IPS-18a (cell line): ENCODE measurements at regions not wholly inside any gene's neighbourhood (a gene's known extent, or its start where the extent isn't known, plus 50 kb on each side); places are given as distances from the start of the nearest gene placed in this dataset.

Experiments used
- H3K27ac ChIP-seq: one replicate; pipeline ENCODE4 v1.5.1; 2013; ENCODE audit warnings: low read length
- H3K27me3 ChIP-seq: one replicate; pipeline ENCODE4 v1.6.1; 2013; ENCODE audit warnings: mild to moderate bottlenecking, low read length; ENCODE audit not compliant: control insufficient read depth, insufficient read depth
- H3K36me3 ChIP-seq: one replicate; pipeline ENCODE4 v1.6.1; 2013; ENCODE audit warnings: low read depth, low read length; ENCODE audit not compliant: control insufficient read depth
- H3K4me1 ChIP-seq: one replicate; pipeline ENCODE4 v1.6.1; 2013; ENCODE audit warnings: low read depth, low read length; ENCODE audit not compliant: control insufficient read depth
- H3K4me3 ChIP-seq: one replicate; pipeline ENCODE4 v1.5.1; 2013; ENCODE audit warnings: low read length
- H3K9ac ChIP-seq: one replicate; pipeline ENCODE4 v1.6.1; 2013; ENCODE audit warnings: mild to moderate bottlenecking, low read length, moderate library complexity
- H3K9me3 ChIP-seq: one replicate; pipeline ENCODE4 v1.6.1; 2013; ENCODE audit warnings: low read depth, low read length; ENCODE audit not compliant: control insufficient read depth

GRCh38 chrX:9148615-9149399, 114.9 kb upstream of the FAM9B start:
- Histone ChIP-seq H3K36me3 (no peaks in the 10 kb centered on the region), H3K27me3 (no peaks in the 10 kb centered on the region), H3K27ac (peak overlapping the region; percentile 90), H3K9ac (peak overlapping the region; percentile 56), H3K4me1 (peaks cover 57% of the 10 kb centered on the region), H3K9me3 (peaks cover 15% of the 10 kb centered on the region), H3K4me3 (peak overlapping the region; percentile 37)

DNA sequence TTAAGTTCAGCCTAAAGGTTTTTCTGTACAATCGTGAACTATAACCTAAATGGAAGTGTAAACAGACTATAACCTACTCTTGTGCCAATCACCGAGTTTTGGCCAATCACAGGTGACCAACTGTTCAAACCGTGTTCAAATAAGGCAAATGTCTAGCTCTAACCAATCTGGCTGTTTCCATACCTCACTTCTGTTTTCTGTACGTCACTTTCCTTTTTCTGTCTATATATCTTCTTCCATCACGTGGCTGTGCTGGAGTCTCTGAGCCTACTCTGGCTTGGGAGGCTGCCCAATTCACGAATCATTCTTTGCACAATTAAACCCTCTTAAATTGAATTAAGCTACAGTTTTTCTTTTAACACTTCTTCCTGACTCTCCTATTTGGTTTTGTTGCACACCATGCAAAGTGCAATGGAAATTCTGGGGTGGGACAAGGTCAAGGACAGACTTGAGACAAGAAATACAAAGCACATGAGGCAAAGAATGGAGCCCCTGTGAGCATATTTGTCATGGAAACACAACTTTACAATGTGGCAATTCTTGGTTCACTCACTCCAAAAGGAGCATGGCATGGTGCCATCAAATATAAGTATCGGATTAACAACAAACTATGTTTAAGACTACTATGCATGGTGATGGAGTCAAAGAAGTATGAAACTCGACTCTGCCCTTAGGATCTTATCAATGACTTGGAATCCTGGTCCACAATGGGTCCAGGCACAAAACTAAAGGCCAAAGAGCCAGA, 115.7 kb upstream of the FAM9B start:
- peak overlapping the region; percentile 56 for H3K9ac ChIP-seq
- H3K4me1 ChIP-seq: peaks cover 49% of the 10 kb centered on the region
- peaks cover 15% of the 10 kb centered on the region for H3K9me3 ChIP-seq
- H3K27ac ChIP-seq: peak overlapping the region; percentile 90
- no peaks in the 10 kb centered on the region for H3K27me3 ChIP-seq
- no peaks in the 10 kb centered on the region for H3K36me3 ChIP-seq
- H3K4me3 ChIP-seq: no peak overlapping the region

DNA sequence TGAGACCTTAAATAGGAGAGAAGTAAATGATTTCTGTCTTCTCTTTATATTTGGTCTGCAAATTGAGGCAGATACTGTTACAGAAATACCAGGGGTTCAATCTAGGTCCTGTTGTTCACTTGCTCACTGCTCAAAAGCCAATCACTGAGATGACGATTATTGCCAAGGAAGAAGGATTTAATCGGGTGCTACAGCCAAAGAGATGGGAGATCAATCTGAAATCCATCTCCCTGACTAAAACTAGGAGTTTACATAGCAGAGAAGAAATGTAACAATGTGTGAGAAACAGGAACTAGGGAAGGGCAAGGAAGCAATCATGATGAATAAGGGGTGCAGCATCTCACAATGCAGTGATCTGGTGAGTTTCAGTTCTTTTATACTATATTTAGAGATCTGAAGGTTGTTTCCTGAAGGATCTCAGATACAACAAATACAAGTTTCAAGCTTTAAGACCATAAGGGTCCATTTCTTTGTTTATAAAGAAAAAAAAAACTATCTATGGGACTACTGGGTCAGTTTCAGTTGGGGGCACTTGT, 117.9 kb upstream of the FAM9B start:
- Histone ChIP-seq H3K9me3 (peaks cover 15% of the 10 kb centered on the region), H3K36me3 (no peaks in the 10 kb centered on the region)

GRCh38 chrX:9153300-9153699, 119.4 kb upstream of the FAM9B start:
- Histone ChIP-seq H3K9me3 (peaks cover 15% of the 10 kb centered on the region), H3K9ac (no peak overlapping the region), H3K4me1 (peaks cover 26% of the 10 kb centered on the region), H3K27ac (no peak overlapping the region), H3K4me3 (no peak overlapping the region), H3K36me3 (no peaks in the 10 kb centered on the region), H3K27me3 (no peaks in the 10 kb centered on the region)

More for the DNA sequence above, 117.9 kb upstream of the FAM9B start:
- H3K9ac ChIP-seq: no peak overlapping the region
- H3K27me3 ChIP-seq: no peaks in the 10 kb centered on the region
- H3K27ac ChIP-seq: no peak overlapping the region
- peaks cover 33% of the 10 kb centered on the region for H3K4me1 ChIP-seq
- H3K4me3 ChIP-seq: no peak overlapping the region

GRCh38 chrX:9158611-9159010, 124.7 kb upstream of the FAM9B start:
- Histone ChIP-seq H3K9me3 (no peaks in the 10 kb centered on the region), H3K36me3 (no peaks in the 10 kb centered on the region), H3K27me3 (no peaks in the 10 kb centered on the region), H3K4me1 (peaks cover 11% of the 10 kb centered on the region), H3K9ac (no peak overlapping the region), H3K4me3 (no peak overlapping the region), H3K27ac (no peak overlapping the region)

GRCh38 chrX:9160698-9161329, 126.9 kb upstream of the FAM9B start:
- Histone ChIP-seq H3K27me3 (no peaks in the 10 kb centered on the region), H3K9me3 (no peaks in the 10 kb centered on the region), H3K9ac (no peak overlapping the region), H3K36me3 (no peaks in the 10 kb centered on the region), H3K27ac (no peak overlapping the region), H3K4me1 (peaks cover 11% of the 10 kb centered on the region), H3K4me3 (no peak overlapping the region)

- Histone ChIP-seq H3K4me1 (peaks cover 5% of the 10 kb centered on the region), H3K4me3 (no peak overlapping the region), H3K36me3 (no peaks in the 10 kb centered on the region), H3K27ac (no peak overlapping the region), H3K9ac (no peak overlapping the region), H3K27me3 (no peaks in the 10 kb centered on the region), H3K9me3 (peaks cover 11% of the 10 kb centered on the region)
Measured at GRCh38 chrX:9162698-9163097, 128.8 kb upstream of the FAM9B start.

GRCh38 chrX:9163214-9163709, 129.3 kb upstream of the FAM9B start:
- H3K27ac ChIP-seq: no peak overlapping the region
- H3K4me1 ChIP-seq: peaks cover 5% of the 10 kb centered on the region
- no peak overlapping the region for H3K9ac ChIP-seq
- H3K4me3 ChIP-seq: no peak overlapping the region
- no peaks in the 10 kb centered on the region for H3K27me3 ChIP-seq
- peaks cover 11% of the 10 kb centered on the region for H3K9me3 ChIP-seq
- H3K36me3 ChIP-seq: no peaks in the 10 kb centered on the region

DNA sequence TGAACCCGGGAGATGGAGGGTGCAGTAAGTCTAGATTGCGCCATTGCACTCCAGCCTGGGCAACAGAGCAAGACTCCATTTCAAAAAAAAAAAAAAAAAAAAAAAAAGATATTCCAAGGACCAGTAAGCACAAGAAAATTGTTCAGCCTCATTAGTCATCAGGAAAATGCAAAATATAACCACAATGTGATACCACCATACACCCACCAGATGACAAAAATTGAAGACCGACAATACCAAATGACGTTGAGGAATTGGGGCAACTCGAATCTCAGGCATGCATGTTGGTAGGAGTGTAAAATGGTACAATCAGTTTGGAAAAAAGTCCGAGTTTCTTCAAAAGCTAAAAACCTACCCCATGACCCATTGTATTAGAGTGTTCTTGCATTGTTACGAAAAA, 130.2 kb upstream of the FAM9B start:
- H3K36me3 ChIP-seq: no peaks in the 10 kb centered on the region
- H3K9me3 ChIP-seq: peaks cover 11% of the 10 kb centered on the region
- no peak overlapping the region for H3K27ac ChIP-seq
- no peaks in the 10 kb centered on the region for H3K27me3 ChIP-seq
- no peak overlapping the region for H3K4me3 ChIP-seq
- H3K9ac ChIP-seq: no peak overlapping the region
- peaks cover 5% of the 10 kb centered on the region for H3K4me1 ChIP-seq

DNA sequence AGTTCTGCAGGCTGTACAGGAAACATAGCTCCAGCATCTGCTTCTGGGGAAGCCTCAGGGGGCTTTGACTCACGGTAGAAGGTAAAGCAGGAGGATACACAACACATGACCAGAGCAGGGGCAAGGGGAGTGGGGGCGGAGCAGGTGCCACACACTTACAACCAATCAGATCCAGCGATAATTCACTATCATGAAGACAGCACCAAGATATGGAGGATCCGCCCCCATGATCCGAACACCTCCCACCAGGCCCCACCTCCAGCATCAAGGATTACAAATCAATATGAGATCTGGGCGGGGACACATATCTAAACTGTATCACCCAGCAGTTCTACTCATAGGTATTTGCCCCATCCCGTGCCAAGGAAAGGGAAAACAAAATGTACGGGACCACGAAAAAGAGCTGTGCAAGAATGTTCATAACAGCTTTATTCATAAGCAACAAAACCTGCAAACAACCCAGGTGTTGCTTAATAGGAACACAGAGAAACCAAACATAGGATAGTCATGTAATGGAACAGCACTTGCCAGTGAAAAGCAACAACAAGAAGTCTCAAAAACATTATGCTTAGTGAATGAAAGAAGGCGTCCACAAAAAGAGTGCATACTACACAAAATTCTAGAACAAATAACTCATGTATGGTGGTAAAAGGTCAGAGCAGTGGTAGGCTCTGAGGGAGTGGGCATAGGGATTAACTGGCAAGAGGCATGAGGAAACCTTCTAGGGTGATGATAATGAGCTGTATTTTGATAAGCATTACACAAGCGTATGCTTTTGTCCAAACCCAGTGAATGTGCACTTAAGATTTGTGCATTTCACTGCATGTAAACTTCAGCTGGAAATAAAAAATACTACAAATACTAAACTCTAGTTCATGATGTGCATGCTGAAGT, 130.9 kb upstream of the FAM9B start:
- Histone ChIP-seq H3K4me1 (peaks cover 5% of the 10 kb centered on the region), H3K27me3 (no peaks in the 10 kb centered on the region), H3K36me3 (no peaks in the 10 kb centered on the region), H3K27ac (no peak overlapping the region), H3K4me3 (no peak overlapping the region), H3K9me3 (peaks cover 11% of the 10 kb centered on the region), H3K9ac (no peak overlapping the region)
